SK-N-SH treated with all-trans-retinoic acid at 6 μM for 48 hours (cell line): ENCODE measurements at regions not wholly inside any gene's neighbourhood (a gene's known extent, or its start where the extent isn't known, plus 50 kb on each side); places are given as distances from the start of the nearest gene placed in this dataset.

Experiments
- ATAC-seq: fragments of 200-7000 bp; cut with Tn5 transposase; 3 replicates; pipeline ENCODE4 v1.9.1; 2020; ENCODE audit warnings: mild to moderate bottlenecking, moderate library complexity
- ISL1 ChIP-seq: fragments of 250-450 bp; sonication (Bioruptor Pico); IDR thresholded peaks from 2 replicates; pipeline ENCODE4 v2.1.2; 2022; ENCODE audit warnings: mild to moderate bottlenecking, moderate library complexity
- SNAI2 ChIP-seq: fragments of 250-450 bp; sonication (Bioruptor Pico); IDR thresholded peaks from 2 replicates; pipeline ENCODE4 v1.5.0; 2020; ENCODE audit warnings: mild to moderate bottlenecking, moderate library complexity
- TCF4 ChIP-seq: fragments of 250-450 bp; sonication (Bioruptor Pico); IDR thresholded peaks from 2 replicates; pipeline ENCODE4 v1.8.0; 2021; ENCODE audit warnings: mild to moderate bottlenecking, moderate library complexity, borderline replicate concordance
- ZNF565 ChIP-seq: fragments of 450-650 bp; formaldehyde crosslinking; conservative IDR thresholded peaks from 2 replicates; pipeline ENCODE4 v1.5.0; 2020; ENCODE audit warnings: low read depth, mild to moderate bottlenecking, moderate library complexity
- TF ChIP-seq, protein P1 (sequence below): fragments of 250-450 bp; sonication (Bioruptor Pico); IDR thresholded peaks from 2 replicates; pipeline ENCODE4 v1.5.1; 2021; ENCODE audit warnings: mild to moderate bottlenecking, moderate library complexity
- TF ChIP-seq, protein P2 (sequence below): fragments of 250-450 bp; sonication (Bioruptor Pico); IDR thresholded peaks from 2 replicates; pipeline ENCODE4 v1.8.0; 2020; ENCODE audit warnings: mild to moderate bottlenecking, moderate library complexity, borderline replicate concordance

DNA sequence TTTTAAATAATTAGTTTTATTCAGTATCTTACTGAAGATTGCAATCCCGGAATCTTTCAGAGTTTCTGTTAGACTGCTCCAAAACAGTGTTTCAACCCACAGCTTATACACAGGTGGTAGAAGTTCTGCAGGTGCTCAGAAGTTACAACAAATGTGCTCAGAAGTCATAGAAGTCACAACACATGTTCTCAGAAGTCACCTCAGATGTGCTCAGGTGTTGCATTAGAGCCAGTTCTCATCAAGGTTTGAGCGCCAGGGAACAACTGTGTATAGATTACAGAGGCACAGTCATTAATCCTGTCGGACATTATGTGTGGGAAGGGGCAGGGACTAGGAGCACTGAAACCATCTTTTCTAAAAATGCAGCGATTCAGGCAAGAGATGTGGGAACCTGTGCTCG, 124.5 kb downstream of the ARSF start:
- TF ChIP-seq, protein P1, sequence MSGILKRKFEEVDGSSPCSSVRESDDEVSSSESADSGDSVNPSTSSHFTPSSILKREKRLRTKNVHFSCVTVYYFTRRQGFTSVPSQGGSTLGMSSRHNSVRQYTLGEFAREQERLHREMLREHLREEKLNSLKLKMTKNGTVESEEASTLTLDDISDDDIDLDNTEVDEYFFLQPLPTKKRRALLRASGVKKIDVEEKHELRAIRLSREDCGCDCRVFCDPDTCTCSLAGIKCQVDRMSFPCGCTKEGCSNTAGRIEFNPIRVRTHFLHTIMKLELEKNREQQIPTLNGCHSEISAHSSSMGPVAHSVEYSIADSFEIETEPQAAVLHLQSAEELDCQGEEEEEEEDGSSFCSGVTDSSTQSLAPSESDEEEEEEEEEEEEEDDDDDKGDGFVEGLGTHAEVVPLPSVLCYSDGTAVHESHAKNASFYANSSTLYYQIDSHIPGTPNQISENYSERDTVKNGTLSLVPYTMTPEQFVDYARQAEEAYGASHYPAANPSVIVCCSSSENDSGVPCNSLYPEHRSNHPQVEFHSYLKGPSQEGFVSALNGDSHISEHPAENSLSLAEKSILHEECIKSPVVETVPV (CRISPR knock-in tag), result no peak
- TF ChIP-seq ZNF565, result no peak
- TF ChIP-seq ISL1 (CRISPR knock-in tag), result no peak
- no peak for TF ChIP-seq TCF4 (CRISPR knock-in tag)
- TF ChIP-seq SNAI2 (CRISPR knock-in tag), result no peak
- TF ChIP-seq, protein P2, sequence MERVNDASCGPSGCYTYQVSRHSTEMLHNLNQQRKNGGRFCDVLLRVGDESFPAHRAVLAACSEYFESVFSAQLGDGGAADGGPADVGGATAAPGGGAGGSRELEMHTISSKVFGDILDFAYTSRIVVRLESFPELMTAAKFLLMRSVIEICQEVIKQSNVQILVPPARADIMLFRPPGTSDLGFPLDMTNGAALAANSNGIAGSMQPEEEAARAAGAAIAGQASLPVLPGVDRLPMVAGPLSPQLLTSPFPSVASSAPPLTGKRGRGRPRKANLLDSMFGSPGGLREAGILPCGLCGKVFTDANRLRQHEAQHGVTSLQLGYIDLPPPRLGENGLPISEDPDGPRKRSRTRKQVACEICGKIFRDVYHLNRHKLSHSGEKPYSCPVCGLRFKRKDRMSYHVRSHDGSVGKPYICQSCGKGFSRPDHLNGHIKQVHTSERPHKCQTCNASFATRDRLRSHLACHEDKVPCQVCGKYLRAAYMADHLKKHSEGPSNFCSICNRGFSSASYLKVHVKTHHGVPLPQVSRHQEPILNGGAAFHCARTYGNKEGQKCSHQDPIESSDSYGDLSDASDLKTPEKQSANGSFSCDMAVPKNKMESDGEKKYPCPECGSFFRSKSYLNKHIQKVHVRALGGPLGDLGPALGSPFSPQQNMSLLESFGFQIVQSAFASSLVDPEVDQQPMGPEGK (CRISPR knock-in tag), result no peak
- ATAC-seq, result no peak
